SKM-1 (cell line): ENCODE measurements at regions not wholly inside any gene's neighbourhood (a gene's known extent, or its start where the extent isn't known, plus 50 kb on each side); places are given as distances from the start of the nearest gene placed in this dataset.
"Not testable (repeated sequence)": the region's sequence is repeated elsewhere in the genome, so short reads cannot be mapped to it uniquely, and the experiment has no call there.

Source experiments
- DNase-seq: peaks from one replicate; lab custom pipeline; 2025; ENCODE audit not compliant: unreplicated experiment; lab: John Stamatoyannopoulos, UW

DNA sequence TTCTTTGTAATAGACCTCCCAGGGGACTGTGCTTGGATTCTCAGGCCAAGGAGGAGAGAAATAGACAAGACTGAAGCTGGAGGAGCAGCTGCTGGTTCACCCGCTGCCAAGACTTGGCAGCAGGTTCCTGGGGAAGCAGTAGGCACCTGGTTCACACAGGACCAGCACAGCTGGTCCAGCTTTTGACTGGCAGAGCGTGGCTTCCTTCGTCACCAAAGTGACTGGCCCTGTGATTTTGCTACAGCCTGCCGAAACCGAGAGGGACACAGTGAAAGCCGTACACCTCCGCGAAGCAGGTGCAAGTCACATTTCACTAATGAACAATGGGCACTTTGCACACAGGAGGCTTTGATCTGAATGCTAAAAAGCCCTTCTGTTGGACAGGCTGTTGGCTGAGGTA, 199.0 kb downstream of the RNF144B start:
- no peak for DNase-seq

- peak; percentile 5 for DNase-seq
These were observed 208.8 kb downstream of the RNF144B start for GRCh38 chr6:18595774-18596530.

DNA sequence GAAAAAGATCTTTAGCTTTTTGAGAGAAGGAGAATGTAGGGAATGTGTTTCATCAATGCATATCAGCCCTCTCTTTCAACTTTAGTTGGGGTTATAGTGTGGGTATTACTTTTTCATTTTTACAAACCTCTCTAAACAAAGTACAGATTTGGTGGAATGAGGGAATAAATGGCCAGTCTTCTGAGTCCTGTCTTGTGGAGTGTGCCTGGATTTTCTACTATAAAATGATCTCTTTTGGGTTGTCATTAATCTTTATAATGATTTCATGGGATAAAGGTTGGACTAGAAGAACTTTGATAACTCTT, 209.3 kb downstream of the RNF144B start:
- no peak for DNase-seq

DNA sequence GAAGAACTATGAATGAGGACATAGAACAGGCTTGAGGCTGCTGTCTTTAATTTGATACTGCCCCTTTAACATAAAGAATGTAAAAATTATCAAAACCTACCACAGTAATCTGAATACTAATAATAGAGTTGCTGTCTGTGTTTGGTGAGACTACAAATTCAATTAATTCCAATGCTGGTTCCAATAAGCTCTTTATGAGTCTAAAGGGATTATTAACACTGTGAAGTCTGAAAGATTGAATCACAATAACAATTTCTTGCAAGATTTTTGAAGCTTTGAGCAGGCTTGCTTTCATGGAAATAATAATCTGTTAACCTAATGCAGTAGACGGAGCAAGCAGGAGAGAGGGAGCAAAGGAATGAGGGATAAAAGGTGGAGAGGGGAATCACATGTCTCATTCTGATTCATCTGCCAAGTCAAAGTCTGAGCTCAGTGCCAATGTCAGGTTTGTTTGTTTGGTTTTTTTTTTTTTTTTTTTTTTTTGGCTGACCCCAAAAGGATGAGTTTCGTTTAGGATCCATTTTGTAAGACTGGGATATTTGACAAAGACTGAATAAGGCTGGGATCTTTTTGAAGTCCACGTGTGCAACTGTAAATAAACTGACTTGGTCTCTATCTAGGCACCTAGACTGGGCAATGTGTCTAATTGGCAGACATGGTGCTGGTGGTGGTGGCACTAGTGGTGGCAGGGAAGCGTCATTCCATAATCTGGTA, 211.6 kb downstream of the RNF144B start:
- no peak for DNase-seq

GRCh38 chr6:18600255-18600654, 213.1 kb downstream of the RNF144B start:
- DNase-seq = no peak

DNA sequence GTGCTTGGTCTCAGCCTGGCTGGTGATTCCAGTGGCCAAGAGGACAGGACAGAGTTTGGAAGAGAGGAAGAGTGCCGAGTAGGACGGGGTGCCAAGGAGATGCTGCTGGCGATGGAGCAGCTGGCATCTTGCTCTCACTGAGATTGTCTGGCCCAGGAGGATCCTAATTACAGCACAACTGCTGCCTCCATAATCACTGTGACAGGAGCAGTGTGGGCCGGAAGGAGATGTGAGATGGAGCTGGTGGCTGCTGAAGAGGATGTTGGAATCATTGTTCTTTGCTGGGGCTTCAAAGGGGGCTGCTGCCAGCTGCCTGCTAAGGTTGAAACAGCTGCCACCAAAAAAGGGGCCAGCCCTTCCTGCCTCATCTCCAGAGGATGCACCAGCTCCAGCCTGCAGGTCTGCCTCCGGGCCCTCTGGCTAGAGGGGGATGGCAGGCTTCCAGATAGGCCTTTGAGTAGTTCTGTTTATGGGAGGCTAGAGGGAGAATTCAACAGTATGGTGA, 214.4 kb downstream of the RNF144B start:
- no peak for DNase-seq

DNA sequence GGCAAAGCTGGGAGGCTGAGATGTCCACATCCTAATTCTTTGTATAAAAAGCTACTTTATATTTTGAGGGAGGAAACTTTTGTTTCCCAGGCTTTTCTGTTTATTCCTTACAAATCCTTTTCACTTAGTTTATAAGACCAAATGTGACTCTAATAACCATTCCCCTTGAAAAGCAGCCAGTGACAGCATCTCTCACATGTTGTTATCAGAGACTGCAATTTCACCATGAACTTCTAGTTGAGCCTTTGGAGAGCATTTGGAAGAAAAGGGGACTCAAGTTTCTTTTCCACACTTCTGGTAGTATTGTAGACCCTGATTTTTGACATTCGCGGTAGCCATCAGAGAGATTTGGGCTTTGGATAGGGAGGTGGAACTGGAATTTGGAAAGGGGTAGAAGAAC, 215.8 kb downstream of the RNF144B start:
- DNase-seq = no peak

- no peak for DNase-seq
These were observed 216.2 kb downstream of the RNF144B start for GRCh38 chr6:18603361-18603760.

- DNase-seq = no peak
These were observed 218.7 kb downstream of the RNF144B start for GRCh38 chr6:18605841-18606240.

- no peak for DNase-seq
These were observed 222.6 kb downstream of the RNF144B start for GRCh38 chr6:18609715-18610114.

DNA sequence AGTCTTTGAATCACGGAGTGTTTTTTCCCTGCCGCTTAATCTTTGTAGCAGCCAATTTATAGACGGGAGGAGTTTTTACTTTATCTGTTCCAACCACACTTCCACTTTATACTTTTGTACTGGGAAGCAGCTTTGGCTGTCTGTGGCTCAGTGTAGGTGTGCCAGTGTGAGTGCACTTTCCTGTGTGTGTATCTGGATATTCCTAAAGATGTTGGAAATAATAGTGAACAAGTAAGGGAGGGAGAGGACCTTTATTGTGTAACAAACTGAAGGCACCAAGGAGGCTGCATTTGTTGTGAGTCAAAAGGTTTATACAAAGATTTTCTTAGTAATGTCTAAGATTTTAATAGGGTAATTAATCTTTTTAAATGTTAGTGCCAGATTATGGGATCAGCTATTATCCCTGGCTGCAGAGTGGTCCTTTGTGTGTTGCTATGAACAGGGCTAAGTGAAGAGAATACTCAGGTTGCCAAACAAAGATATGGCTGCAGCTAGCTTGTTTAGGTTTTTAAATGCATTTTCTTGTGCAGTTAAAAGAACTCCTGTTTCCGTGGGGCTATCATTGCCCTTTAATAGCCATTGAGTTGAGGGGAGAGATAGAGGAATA, 226.3 kb downstream of the RNF144B start:
- DNase-seq = no peak

DNA sequence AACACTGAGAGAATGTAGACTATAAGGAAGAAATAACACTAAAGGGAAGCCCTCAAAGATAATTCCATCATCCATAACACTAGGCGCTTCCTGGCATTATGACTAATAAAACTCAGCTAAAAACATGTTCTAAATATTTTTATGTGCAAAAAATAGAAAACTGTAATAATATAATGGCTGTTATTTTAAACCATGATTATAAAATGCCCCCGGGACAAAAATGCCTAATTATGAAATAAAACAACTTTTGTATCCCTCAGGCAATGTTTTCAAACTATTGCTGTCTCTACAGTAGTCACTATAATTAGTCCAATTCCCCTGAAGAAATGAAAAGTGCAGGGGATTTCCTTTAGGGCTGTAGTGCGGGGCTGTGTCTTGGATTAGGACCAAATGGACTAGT, 242.4 kb downstream of the RNF144B start:
- DNase-seq = no peak

- DNase-seq = no peak
These were observed 245.7 kb downstream of the RNF144B start for GRCh38 chr6:18632670-18633410.

GRCh38 chr6:18634912-18635311, 247.8 kb downstream of the RNF144B start:
- DNase-seq = no peak

- no peak for DNase-seq
These were observed 253.0 kb downstream of the RNF144B start for GRCh38 chr6:18640134-18640533.

DNA sequence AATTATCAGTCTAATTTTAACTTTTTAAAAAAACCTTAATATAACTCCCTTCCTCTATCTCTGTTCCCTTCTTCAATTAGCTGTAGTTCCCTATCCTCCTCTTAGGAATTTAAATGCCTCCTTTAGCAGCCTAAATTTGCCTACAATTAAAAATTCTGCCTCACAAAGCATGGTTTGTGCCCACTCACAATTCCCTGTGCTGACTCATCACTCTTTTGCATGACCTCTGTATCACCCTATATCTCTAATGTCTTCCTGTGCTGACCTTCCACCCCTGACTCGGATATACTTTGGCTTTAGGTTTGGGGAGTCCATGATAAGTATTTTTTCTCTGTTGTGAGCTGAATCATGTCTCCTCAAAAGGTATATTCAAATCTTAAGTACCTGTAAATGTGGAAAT, 253.6 kb downstream of the RNF144B start:
- DNase-seq = no peak

- DNase-seq = no peak
These were observed 267.7 kb downstream of the RNF144B start for GRCh38 chr6:18654821-18655220.

- DNase-seq = no peak
These were observed 269.4 kb downstream of the RNF144B start for GRCh38 chr6:18656506-18656905.

DNA sequence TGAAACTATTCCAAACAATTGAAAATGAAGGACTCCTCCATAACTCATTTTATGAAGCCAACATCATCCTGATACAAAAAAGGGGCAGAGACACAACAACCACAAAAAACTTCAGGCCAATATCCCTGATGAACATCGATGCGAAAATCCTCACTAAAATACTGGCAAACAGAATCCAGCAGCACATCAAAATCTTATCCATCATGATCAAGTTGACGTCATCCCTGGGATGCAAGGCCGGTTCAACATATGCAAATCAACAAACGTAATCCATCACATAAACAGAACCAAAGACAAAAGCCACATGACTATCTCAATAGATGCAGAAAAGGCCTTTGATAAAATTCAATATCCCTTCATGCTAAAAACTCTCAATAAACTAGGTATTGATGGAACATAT, 272.8 kb downstream of the RNF144B start:
- DNase-seq = not testable (repeated sequence)

- DNase-seq = no peak
These were observed 275.9 kb downstream of the RNF144B start for GRCh38 chr6:18663011-18663410.

GRCh38 chr6:18664401-18664800, 277.3 kb downstream of the RNF144B start:
- DNase-seq = no peak

DNA sequence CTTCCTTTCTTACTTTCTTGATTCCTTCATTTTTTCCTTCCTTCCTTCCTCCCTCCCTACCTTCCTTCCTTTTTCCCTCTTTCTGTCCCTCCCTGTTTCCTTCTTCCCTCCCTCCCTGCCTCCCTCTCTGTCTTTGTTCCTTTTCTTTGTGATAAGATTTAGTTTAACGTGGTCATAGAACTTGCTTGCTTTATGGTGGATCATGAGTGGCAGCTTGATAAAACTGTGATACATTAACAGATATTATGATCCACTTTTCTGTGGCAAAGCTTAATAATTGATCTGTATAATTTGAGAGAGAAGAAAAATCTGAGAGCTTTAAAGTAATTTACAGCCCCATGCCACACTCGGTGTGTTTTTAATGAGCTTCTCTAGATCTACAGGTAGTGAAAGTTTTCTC, 280.5 kb downstream of the RNF144B start:
- no peak for DNase-seq
